Small intestine (tissue), 7 donors: ENCODE measurements at regions not wholly inside any gene's neighbourhood (a gene's known extent, or its start where the extent isn't known, plus 50 kb on each side); places are given as distances from the start of the nearest gene placed in this dataset.

Source experiments
- DNase-seq, 2 donors: peaks; one replicate each; pipeline versions ENCODE4 v3.0.0 to v3.0.0-alpha.2; 2013
- FAIRE-seq: peaks from 2 replicates; lab custom pipeline; 2012; peaks lifted over from hg19 to GRCh38; lab: Jason Lieb, UNC
- H3K27ac ChIP-seq, 3 donors: one replicate each; pipeline ENCODE4 v1.5.1; 2013; ENCODE audit warnings: low read length in 2 of 3, mild to moderate bottlenecking in 2 of 3, control low read depth in 1 of 3, inconsistent platforms in 1 of 3, low read depth in 1 of 3, moderate library complexity in 1 of 3
- H3K27me3 ChIP-seq, 3 donors: one replicate each; pipeline ENCODE4 v1.6.1; 2013; ENCODE audit warnings: low read length in 3 of 3, inconsistent platforms in 1 of 3; ENCODE audit not compliant: control insufficient read depth in 3 of 3, insufficient read depth in 3 of 3
- H3K36me3 ChIP-seq, 3 donors: one replicate each; pipeline ENCODE4 v1.6.1; 2013; ENCODE audit warnings: low read length in 3 of 3, inconsistent platforms in 1 of 3, low read depth in 1 of 3, mild to moderate bottlenecking in 1 of 3, moderate library complexity in 1 of 3; ENCODE audit not compliant: control insufficient read depth in 3 of 3, insufficient read depth in 2 of 3
- H3K4me1 ChIP-seq, 3 donors: one replicate each; pipeline ENCODE4 v1.6.1; 2013; ENCODE audit warnings: low read length in 2 of 3, inconsistent platforms in 1 of 3, low read depth in 1 of 3, mild to moderate bottlenecking in 1 of 3, moderate library complexity in 1 of 3; ENCODE audit not compliant: control insufficient read depth in 3 of 3, insufficient read depth in 2 of 3
- H3K4me3 ChIP-seq, 3 donors: one replicate each; pipeline ENCODE4 v1.5.1; 2013; ENCODE audit warnings: low read length in 3 of 3, control low read depth in 1 of 3, inconsistent platforms in 1 of 3, low read depth in 1 of 3, mild to moderate bottlenecking in 1 of 3, moderate library complexity in 1 of 3
- H3K9me3 ChIP-seq, 2 donors: one replicate each; pipeline ENCODE4 v1.6.1; 2013; ENCODE audit warnings: low read depth in 1 of 2, low read length in 1 of 2; ENCODE audit not compliant: control insufficient read depth in 2 of 2, insufficient read depth in 1 of 2
- WGBS, 3 donors: extraction: QIAGEN DNeasy Blood & Tissue Kit; methylation state at CpG; one replicate each; pipeline ENCODE4 v1.1.7; 2013; 5-methylcytosine and 5-hydroxymethylcytosine counted together
- donor health status: healthy with polysubstance abuse.
- donor health status: control.
- donor health status: control.
- donor health status: Bipolar disorder and iron deficiency.
- donor health status: healthy.

DNA sequence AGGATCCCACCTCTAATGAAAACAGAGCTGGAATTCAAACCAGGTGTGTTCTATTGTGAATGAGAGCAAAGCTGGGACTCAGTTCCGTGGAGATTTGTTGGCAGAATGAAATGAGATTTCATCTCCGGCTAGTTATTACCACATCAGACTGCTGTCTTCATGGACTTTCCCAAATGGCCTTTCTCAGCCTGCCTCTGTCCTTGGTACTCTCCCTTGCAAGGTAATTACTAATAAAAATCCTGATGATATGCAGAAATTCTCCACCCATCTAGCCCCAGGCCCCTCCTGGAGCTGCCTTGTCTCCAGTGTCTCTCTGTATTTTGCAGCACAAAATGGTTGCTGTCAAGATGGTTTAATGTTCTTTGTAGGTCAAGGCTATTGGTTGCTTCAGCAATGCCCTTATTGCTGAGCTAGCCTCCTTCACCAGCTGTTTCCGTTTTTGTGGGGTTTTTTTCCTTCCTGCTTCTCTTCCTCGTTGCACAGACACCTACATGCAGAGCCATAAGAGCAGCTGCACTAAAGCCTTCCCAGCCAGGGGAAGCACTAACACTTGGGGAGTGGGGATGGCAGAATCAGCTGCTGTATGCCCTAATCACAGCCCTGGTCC lies 185.0 kb upstream of the GHITM start:
- peaks cover 0 to 33% (median 9%) of the 10 kb centered on the region in 3 donors for H3K4me1 ChIP-seq
- no peaks in the 10 kb centered on the region for H3K36me3 ChIP-seq
- H3K4me3 ChIP-seq: no peak overlapping the region
- peaks cover 0 to 4% (median 0%) of the 10 kb centered on the region in 3 donors for H3K27me3 ChIP-seq
- DNase-seq (no peak), FAIRE-seq (no peak)
- H3K9me3 ChIP-seq: no peaks in the 10 kb centered on the region
- WGBS, 3 donors: 29 to 52% (median 49%) methylated on average over 4 of the region's 4 CpGs
- no peak overlapping the region for H3K27ac ChIP-seq

DNA sequence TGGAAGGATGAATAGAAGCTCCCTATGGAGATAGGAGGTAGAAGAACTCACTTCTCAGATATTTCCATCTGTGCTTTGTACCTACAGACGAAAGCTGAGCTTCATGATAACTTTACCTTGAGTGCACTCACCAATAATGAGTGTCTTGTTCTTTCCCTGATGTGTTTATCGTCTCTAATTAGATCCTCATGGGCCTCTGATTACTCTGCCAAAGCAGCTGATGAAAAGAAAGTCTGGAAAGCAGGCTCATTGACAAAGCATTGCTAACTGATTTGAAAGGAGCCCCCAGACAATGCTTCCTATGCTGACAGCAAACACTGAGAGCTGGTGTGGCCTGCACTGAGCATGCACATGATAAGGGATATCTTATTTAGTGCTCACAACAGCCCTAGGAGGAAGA lies 183.9 kb upstream of the GHITM start:
- FAIRE-seq (no peak), DNase-seq (no peak)
- no peak overlapping the region for H3K27ac ChIP-seq
- H3K4me1 ChIP-seq: peaks cover 0 to 30% (median 5%) of the 10 kb centered on the region in 3 donors
- H3K36me3 ChIP-seq: no peaks in the 10 kb centered on the region
- no peaks in the 10 kb centered on the region for H3K9me3 ChIP-seq
- H3K27me3 ChIP-seq: peaks cover 0 to 4% (median 0%) of the 10 kb centered on the region in 3 donors
- H3K4me3 ChIP-seq: no peak overlapping the region
- 23 to 56% (median 40%) methylated on average over 2 of the region's 2 CpGs for WGBS, 3 donors

DNA sequence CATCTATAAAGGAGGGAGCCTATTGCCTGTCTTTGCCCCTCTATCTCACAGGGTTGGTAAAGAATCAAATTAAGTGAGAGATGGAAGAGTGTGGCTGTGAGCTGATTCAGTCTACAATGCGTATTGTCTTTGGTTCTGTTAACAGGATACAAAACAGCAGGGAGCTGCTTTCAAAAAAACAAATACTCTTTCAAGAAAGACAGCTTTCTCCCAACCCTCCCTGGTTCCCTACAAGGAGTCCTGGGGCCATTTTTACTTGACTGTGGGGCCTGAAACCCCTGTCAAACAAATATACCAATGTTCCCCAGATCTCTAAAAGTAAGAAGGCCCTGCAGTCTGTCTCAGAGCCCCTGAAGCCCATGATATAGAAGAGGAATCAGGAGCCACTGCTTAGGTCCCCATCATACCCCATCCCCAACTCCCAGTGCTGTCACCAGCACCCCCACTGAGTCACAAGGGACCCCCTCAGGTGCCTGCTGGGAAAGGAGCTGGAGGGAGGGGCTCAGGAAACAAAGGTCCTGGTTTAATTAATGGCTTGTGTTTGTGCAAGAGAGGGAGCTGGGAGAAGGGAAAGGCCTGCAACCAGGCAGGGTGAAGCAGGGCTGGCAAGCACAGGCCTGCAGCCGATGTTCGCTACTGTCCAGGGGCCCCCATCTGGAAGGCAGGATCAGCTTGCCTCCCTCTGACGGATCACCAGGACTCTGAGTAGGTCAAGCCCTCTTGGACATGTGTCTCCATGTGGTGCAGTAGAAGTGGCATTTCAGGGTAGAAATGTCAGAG lies 182.0 kb upstream of the GHITM start:
- peaks cover 0 to 21% (median 3%) of the 10 kb centered on the region in 3 donors for H3K4me1 ChIP-seq
- 75 to 85% (median 83%) methylated on average over 4 of the region's 4 CpGs for WGBS, 3 donors
- FAIRE-seq: no peak

DNA sequence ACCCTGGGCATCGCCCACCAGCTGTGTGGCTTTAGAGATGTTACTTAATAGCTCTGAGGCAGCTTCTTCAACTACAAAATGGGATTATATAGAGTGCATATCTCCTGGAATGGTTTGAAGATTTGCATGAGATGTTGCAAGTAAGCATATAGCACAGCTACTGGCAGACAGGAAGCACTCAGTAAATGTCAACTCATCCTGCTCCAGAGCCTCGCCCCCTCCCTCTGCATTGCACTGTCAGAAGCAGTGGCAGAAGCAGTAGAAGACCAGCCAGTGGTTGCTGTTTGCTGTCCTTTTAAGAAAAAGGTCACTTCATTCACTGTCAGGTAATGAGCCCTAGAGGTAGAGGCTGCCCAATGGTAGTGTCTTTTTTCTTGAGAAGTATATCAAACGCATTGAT lies 180.0 kb upstream of the GHITM start:
- FAIRE-seq (no peak), DNase-seq (no peak)
- Histone ChIP-seq H3K27me3 (no peaks in the 10 kb centered on the region), H3K4me1 (peaks cover 0 to 3% (median 0%) of the 10 kb centered on the region in 3 donors), H3K27ac (no peak overlapping the region), H3K4me3 (no peak overlapping the region), H3K9me3 (no peaks in the 10 kb centered on the region), H3K36me3 (no peaks in the 10 kb centered on the region)
- WGBS, 3 donors: 83 to 86% (median 85%) methylated on average over 3 of the region's 3 CpGs

More for the DNA sequence above, 182.0 kb upstream of the GHITM start:
- Histone ChIP-seq H3K27me3 (peaks cover 0 to 4% (median 0%) of the 10 kb centered on the region in 3 donors), H3K36me3 (no peaks in the 10 kb centered on the region), H3K4me3 (no peak overlapping the region), H3K9me3 (no peaks in the 10 kb centered on the region), H3K27ac (no peak overlapping the region)
- DNase-seq: no peak

DNA sequence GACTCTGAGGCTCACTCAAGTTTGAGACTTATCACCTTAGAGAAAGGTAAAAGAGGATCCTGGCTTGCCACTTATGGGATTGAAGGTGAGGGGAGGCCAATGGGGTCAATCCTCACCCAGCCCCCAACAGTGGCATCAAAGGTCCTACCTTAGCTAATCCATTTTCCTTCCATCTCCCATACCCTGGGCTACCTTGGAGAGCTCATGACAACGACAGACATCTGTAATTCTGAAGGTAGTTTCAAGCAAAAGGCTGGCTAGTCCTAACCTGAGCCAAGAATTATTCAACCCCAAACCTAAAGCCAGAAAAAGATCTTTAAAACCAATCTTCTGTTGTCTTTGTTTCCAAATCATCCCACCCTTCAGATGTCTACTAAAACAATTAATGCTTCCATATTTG lies 179.2 kb upstream of the GHITM start:
- no peaks in the 10 kb centered on the region for H3K36me3 ChIP-seq
- H3K27ac ChIP-seq: no peak overlapping the region
- 60 to 74% (median 61%) methylated on average over 1 of the region's 1 CpG for WGBS, 3 donors
- H3K9me3 ChIP-seq: no peaks in the 10 kb centered on the region
- no peaks in the 10 kb centered on the region for H3K4me1 ChIP-seq
- H3K4me3 ChIP-seq: no peak overlapping the region
- no peak for DNase-seq
- FAIRE-seq: no peak
- H3K27me3 ChIP-seq: no peaks in the 10 kb centered on the region

DNA sequence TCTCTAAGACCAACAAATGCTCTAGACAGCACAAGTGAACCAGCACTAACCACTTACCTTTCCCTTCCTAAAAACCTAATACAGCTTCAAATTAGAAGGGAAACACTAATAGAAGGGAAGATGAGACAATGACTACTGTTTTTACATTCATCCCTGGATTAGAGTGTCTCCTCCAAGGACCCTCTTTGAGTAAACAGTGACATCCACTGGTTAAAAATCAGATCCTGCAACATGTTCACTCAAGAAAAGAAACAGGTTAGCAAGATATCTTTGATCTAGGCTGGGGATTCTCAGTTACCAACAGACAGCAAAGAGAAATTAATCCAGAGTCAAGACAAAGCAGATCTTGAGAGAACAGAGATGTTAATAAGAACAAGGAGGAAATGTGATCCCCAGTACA lies 177.7 kb upstream of the GHITM start:
- FAIRE-seq (no peak), DNase-seq (no peak)
- H3K36me3 ChIP-seq: no peaks in the 10 kb centered on the region
- H3K27ac ChIP-seq: no peak overlapping the region
- H3K4me1 ChIP-seq: no peaks in the 10 kb centered on the region
- H3K27me3 ChIP-seq: no peaks in the 10 kb centered on the region
- no peaks in the 10 kb centered on the region for H3K9me3 ChIP-seq
- no peak overlapping the region for H3K4me3 ChIP-seq

DNA sequence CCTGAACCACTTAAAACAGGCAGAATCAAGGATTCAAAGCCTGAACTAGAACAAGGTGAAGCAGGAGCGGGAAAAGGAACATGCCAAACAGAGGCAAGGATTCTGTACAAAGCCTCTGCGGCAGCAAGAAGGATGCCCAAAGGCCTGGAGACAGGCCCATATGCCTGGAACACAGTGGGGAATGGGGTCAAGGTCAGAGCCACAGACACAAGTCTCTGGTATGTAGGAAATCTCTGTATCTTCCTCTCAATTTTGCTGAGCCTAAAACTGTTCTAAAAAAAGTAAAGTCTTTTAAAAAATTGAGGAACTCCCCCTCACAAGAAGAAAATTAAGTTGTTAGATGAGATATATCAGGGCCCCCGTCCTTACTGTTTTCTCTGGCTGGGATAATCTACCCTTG lies 175.9 kb upstream of the GHITM start:
- Histone ChIP-seq H3K27ac (no peak overlapping the region), H3K9me3 (no peaks in the 10 kb centered on the region), H3K36me3 (no peaks in the 10 kb centered on the region), H3K4me3 (no peak overlapping the region), H3K27me3 (no peaks in the 10 kb centered on the region), H3K4me1 (no peaks in the 10 kb centered on the region)
- WGBS, 3 donors: 83 to 92% (median 83%) methylated on average over 3 of the region's 3 CpGs
- no peak for DNase-seq
- no peak for FAIRE-seq

DNA sequence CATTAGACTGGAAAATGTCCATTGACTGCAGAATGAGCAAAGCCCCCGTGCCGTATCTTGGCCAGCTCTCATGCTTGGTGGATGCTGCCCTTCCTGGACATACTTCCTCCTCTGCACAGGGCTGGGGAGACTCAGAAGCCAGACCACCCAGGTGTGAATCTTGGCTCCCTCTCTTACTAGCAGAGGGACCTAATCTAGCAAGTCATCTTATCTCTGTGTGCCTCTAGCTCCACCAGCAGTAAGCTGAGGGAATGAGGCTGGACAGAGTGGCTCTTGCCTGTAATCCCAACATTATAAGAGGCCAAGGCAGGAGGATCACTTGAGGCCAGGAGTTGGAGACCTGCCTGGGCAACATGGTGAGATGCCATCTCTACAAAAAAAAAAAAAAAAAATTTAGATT lies 173.8 kb upstream of the GHITM start:
- Histone ChIP-seq H3K4me1 (no peaks in the 10 kb centered on the region), H3K9me3 (no peaks in the 10 kb centered on the region)
- no peak for FAIRE-seq

More for the DNA sequence above, 173.8 kb upstream of the GHITM start:
- Histone ChIP-seq H3K4me3 (no peak overlapping the region), H3K27ac (no peak overlapping the region), H3K27me3 (no peaks in the 10 kb centered on the region), H3K36me3 (no peaks in the 10 kb centered on the region)
- 46 to 91% (median 65%) methylated on average over 2 of the region's 2 CpGs for WGBS, 3 donors
- no peak for DNase-seq
